ENCODE measurements at regions not wholly inside any gene's neighbourhood (a gene's known extent, or its start where the extent isn't known, plus 50 kb on each side); places are given as distances from the start of the nearest gene placed in this dataset.

GRCh38 chr11:92839450-92839849 lies 130.0 kb upstream of the MTNR1B start:
- H3K4me3 ChIP-seq (ENCODE audit: low read depth, low read length) = no peak overlapping the region
- no peaks in the 10 kb centered on the region for H3K9me3 ChIP-seq
- DNase-seq = no peak
- H3K36me3 ChIP-seq = no peaks in the 10 kb centered on the region
- no peak for TF ChIP-seq CTCF (IDR thresholded peaks at IDR 0.05; ENCODE audit: low read depth, low read length)
- H3K4me1 ChIP-seq = no peaks in the 10 kb centered on the region
- H3K27me3 ChIP-seq = no peaks in the 10 kb centered on the region

- DNase-seq = no peak
- Histone ChIP-seq H3K36me3 (no peaks in the 10 kb centered on the region), H3K4me3 (ENCODE audit: low read depth, low read length) (no peak overlapping the region), H3K27me3 (no peaks in the 10 kb centered on the region), H3K9me3 (no peaks in the 10 kb centered on the region), H3K4me1 (peaks cover 12% of the 10 kb centered on the region)
- TF ChIP-seq CTCF (IDR thresholded peaks at IDR 0.05; ENCODE audit: low read depth, low read length) = no peak
Measured at GRCh38 chr11:92841719-92842118, 127.7 kb upstream of the MTNR1B start.

- H3K27me3 ChIP-seq = no peaks in the 10 kb centered on the region
- DNase-seq = no peak
- peaks cover 12% of the 10 kb centered on the region for H3K4me1 ChIP-seq
- no peaks in the 10 kb centered on the region for H3K9me3 ChIP-seq
- H3K36me3 ChIP-seq = no peaks in the 10 kb centered on the region
- no peak for TF ChIP-seq CTCF (IDR thresholded peaks at IDR 0.05; ENCODE audit: low read depth, low read length)
- no peak overlapping the region for H3K4me3 ChIP-seq (ENCODE audit: low read depth, low read length)
Measured at GRCh38 chr11:92843455-92843854, 126.0 kb upstream of the MTNR1B start.

GRCh38 chr11:92844197-92844596 lies 125.3 kb upstream of the MTNR1B start:
- Histone ChIP-seq H3K27me3 (no peaks in the 10 kb centered on the region), H3K36me3 (no peaks in the 10 kb centered on the region), H3K4me3 (ENCODE audit: low read depth, low read length) (no peak overlapping the region), H3K9me3 (no peaks in the 10 kb centered on the region), H3K4me1 (peaks cover 12% of the 10 kb centered on the region)
- no peak for DNase-seq
- no peak for TF ChIP-seq CTCF (IDR thresholded peaks at IDR 0.05; ENCODE audit: low read depth, low read length)

GRCh38 chr11:92845390-92845789 lies 124.1 kb upstream of the MTNR1B start:
- Histone ChIP-seq H3K36me3 (no peaks in the 10 kb centered on the region), H3K27me3 (no peaks in the 10 kb centered on the region), H3K4me3 (ENCODE audit: low read depth, low read length) (no peak overlapping the region), H3K4me1 (peaks cover 12% of the 10 kb centered on the region), H3K9me3 (no peaks in the 10 kb centered on the region)
- no peak for DNase-seq
- TF ChIP-seq CTCF (IDR thresholded peaks at IDR 0.05; ENCODE audit: low read depth, low read length) = no peak

GRCh38 chr11:92845805-92846204 lies 123.6 kb upstream of the MTNR1B start:
- DNase-seq = peak; percentile 25
- no peaks in the 10 kb centered on the region for H3K36me3 ChIP-seq
- H3K27me3 ChIP-seq = no peaks in the 10 kb centered on the region
- no peak overlapping the region for H3K4me3 ChIP-seq (ENCODE audit: low read depth, low read length)
- TF ChIP-seq CTCF (IDR thresholded peaks at IDR 0.05; ENCODE audit: low read depth, low read length) = no peak
- H3K9me3 ChIP-seq = no peaks in the 10 kb centered on the region
- peaks cover 12% of the 10 kb centered on the region for H3K4me1 ChIP-seq
